Breast epithelium (tissue), 4 donors: ENCODE measurements at regions not wholly inside any gene's neighbourhood (a gene's known extent, or its start where the extent isn't known, plus 50 kb on each side); places are given as distances from the start of the nearest gene placed in this dataset.

Experiments used
- DNase-seq, 2 donors: peaks; one replicate each; pipeline ENCODE4 v3.0.0-alpha.2; 2019; ENCODE audit warnings: low spot score in 2 of 2
- H3K27ac ChIP-seq, 2 donors: fragments of 200-600 bp; sonication (generic) in 1 of 2; one replicate each; pipeline ENCODE4 v1.5.1; 2016 to 2019; ENCODE audit warnings: mild to moderate bottlenecking in 1 of 2
- H3K27me3 ChIP-seq, 2 donors: fragments of 200-600 bp; sonication (generic) in 1 of 2; one replicate each; pipeline versions ENCODE4 v1.5.1 to v1.6.0; 2017 to 2019; ENCODE audit warnings: control low read depth in 1 of 2, mild to moderate bottlenecking in 1 of 2
- H3K36me3 ChIP-seq: fragments of 200-600 bp; one replicate; pipeline ENCODE4 v1.5.1; 2019
- H3K4me1 ChIP-seq, 2 donors: fragments of 200-600 bp; sonication (generic); one replicate each; pipeline ENCODE4 v1.5.1; 2016 to 2019; ENCODE audit warnings: control low read depth in 1 of 2
- H3K4me3 ChIP-seq, 3 donors: fragments of 200-600 bp; sonication (generic); 1 replicate in 2 of 3; 2 replicates in 1 of 3; pipeline ENCODE4 v1.5.1; 2016 to 2019; ENCODE audit warnings: mild to moderate bottlenecking in 3 of 3, moderate library complexity in 2 of 3
- H3K9me3 ChIP-seq, 2 donors: fragments of 200-600 bp; sonication (generic) in 1 of 2; one replicate each; pipeline ENCODE4 v1.5.1; 2016 to 2019; ENCODE audit warnings: control low read depth in 1 of 2
- POLR2A ChIP-seq: fragments of 450-650 bp; IDR thresholded peaks from one replicate; pipeline ENCODE4 v1.6.1; 2016; ENCODE audit warnings: antibody characterized with exemption, mild to moderate bottlenecking, moderate library complexity
- POLR2AphosphoS5 ChIP-seq, 3 donors: sonication (generic); formaldehyde crosslinking; IDR thresholded peaks; one replicate each; pipeline ENCODE4 v1.6.1; 2017; ENCODE audit warnings: antibody characterized with exemption in 3 of 3
- intact Hi-C: fragments of 100-400 bp; cut with DNase I; formaldehyde crosslinking; loops from one replicate; pipeline ENCODE4 v1.15.1; 2023; ENCODE audit warnings: low total_unique reads
- TF ChIP-seq, protein P1 (sequence below), 3 donors: fragments of 450-650 bp; IDR thresholded peaks; one replicate each; pipeline ENCODE4 v1.5.1; 2016 to 2017; ENCODE audit warnings: antibody characterized with exemption in 3 of 3, mild to moderate bottlenecking in 3 of 3, moderate library complexity in 3 of 3

DNA sequence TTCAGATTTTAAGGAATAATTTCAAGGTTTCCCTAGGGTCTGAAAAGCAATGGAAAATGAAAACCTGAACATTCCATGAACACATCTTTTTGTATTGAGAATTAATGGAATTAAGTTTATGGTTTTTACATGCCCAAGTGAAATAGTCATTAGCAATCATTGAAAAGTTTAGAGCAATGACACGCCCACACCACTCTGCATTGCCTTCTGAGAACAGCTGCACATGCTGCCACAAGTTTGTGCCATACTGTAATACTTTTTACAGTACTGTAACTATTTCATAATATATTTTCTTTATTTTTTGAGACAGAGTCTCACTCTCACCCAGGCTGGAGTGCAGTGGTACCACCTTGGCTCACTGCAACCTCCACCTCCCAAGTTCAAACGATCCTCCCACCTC lies 345.2 kb upstream of the PMFBP1 start:
- peaks cover under 1 to 6% of the 10 kb centered on the region in 2 donors for H3K9me3 ChIP-seq
- no peaks in the 10 kb centered on the region for H3K27me3 ChIP-seq
- H3K36me3 ChIP-seq: no peaks in the 10 kb centered on the region
- H3K4me3 ChIP-seq: no peak overlapping the region
- no peak for TF ChIP-seq POLR2AphosphoS5 (IDR thresholded peaks at IDR 0.05)
- TF ChIP-seq POLR2A: no peak
- TF ChIP-seq, protein P1, sequence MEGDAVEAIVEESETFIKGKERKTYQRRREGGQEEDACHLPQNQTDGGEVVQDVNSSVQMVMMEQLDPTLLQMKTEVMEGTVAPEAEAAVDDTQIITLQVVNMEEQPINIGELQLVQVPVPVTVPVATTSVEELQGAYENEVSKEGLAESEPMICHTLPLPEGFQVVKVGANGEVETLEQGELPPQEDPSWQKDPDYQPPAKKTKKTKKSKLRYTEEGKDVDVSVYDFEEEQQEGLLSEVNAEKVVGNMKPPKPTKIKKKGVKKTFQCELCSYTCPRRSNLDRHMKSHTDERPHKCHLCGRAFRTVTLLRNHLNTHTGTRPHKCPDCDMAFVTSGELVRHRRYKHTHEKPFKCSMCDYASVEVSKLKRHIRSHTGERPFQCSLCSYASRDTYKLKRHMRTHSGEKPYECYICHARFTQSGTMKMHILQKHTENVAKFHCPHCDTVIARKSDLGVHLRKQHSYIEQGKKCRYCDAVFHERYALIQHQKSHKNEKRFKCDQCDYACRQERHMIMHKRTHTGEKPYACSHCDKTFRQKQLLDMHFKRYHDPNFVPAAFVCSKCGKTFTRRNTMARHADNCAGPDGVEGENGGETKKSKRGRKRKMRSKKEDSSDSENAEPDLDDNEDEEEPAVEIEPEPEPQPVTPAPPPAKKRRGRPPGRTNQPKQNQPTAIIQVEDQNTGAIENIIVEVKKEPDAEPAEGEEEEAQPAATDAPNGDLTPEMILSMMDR (IDR thresholded peaks at IDR 0.05): no peak
- H3K27ac ChIP-seq: no peak overlapping the region
- no peak for DNase-seq
- no peaks in the 10 kb centered on the region for H3K4me1 ChIP-seq
- intact Hi-C loops: no loop called here

DNA sequence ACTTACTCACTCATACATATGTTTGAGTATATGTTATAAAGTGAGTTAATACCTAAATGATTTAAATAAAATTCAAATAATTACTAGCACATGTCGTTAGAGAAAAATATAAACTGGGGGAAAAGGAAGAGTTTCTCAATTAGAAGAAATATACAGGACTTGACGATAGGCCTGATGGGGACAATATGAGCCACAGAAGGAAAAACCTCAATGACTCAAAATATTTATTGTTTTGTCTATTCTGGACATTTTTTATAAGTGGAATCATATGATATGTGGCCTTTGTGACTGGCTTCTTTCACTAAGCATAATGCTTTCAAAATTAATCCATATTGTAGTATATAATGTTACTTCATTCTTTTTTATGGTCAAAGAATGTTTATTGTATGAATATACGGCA lies 339.2 kb upstream of the PMFBP1 start:
- TF ChIP-seq, protein P1 (IDR thresholded peaks at IDR 0.05): no peak
- no peak for TF ChIP-seq POLR2AphosphoS5 (IDR thresholded peaks at IDR 0.05)
- TF ChIP-seq POLR2A: no peak
- Histone ChIP-seq H3K9me3 (no peaks in the 10 kb centered on the region), H3K4me3 (no peak overlapping the region), H3K27me3 (no peaks in the 10 kb centered on the region), H3K27ac (no peak overlapping the region), H3K36me3 (no peaks in the 10 kb centered on the region), H3K4me1 (no peaks in the 10 kb centered on the region)
- intact Hi-C loops: no loop called here
- DNase-seq: no peak

DNA sequence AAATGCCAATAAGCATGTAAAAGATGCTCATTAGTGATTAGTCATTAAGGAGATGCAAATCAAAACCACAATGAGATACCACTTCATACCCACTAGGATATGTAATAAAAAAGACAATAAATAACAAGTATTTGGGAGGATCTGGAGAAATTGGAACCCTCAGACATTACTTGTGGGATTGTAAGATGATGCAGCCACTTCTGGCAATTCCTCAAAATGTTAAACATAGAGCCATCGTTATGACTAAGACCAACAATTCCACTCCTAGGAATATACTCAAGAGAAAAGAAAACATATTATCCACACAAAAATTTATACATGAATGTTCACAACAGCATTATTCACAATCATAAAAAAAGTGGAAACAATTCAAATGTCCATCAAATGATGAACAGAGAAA lies 336.2 kb upstream of the PMFBP1 start:
- H3K4me3 ChIP-seq: no peak overlapping the region
- H3K27ac ChIP-seq: no peak overlapping the region
- no peaks in the 10 kb centered on the region for H3K9me3 ChIP-seq
- H3K27me3 ChIP-seq: no peaks in the 10 kb centered on the region
- no peaks in the 10 kb centered on the region for H3K36me3 ChIP-seq
- TF ChIP-seq, protein P1 (IDR thresholded peaks at IDR 0.05): no peak
- TF ChIP-seq POLR2AphosphoS5 (IDR thresholded peaks at IDR 0.05): no peak
- no peak for TF ChIP-seq POLR2A
- intact Hi-C loops: no loop called here
- DNase-seq: no peak
- H3K4me1 ChIP-seq: no peaks in the 10 kb centered on the region

- TF ChIP-seq, protein P1 (IDR thresholded peaks at IDR 0.05): no peak
- TF ChIP-seq POLR2AphosphoS5 (IDR thresholded peaks at IDR 0.05) (no peak), POLR2A (no peak)
- Histone ChIP-seq H3K27ac (no peak overlapping the region), H3K9me3 (no peaks in the 10 kb centered on the region), H3K4me1 (no peaks in the 10 kb centered on the region), H3K27me3 (no peaks in the 10 kb centered on the region), H3K4me3 (no peak overlapping the region), H3K36me3 (no peaks in the 10 kb centered on the region)
- intact Hi-C loops: no loop called here
- DNase-seq: no peak
These were observed 330.6 kb upstream of the PMFBP1 start for GRCh38 chr16:72502594-72503005.

- no peaks in the 10 kb centered on the region for H3K27me3 ChIP-seq
- no peaks in the 10 kb centered on the region for H3K4me1 ChIP-seq
- DNase-seq: no peak
- TF ChIP-seq POLR2AphosphoS5 (IDR thresholded peaks at IDR 0.05): no peak
- TF ChIP-seq, protein P1 (IDR thresholded peaks at IDR 0.05): peak in 2 of 3 donors; percentile 19 to 66
- TF ChIP-seq POLR2A: no peak
- intact Hi-C loops: no loop called here
- H3K36me3 ChIP-seq: no peaks in the 10 kb centered on the region
- no peak overlapping the region for H3K27ac ChIP-seq
- no peak overlapping the region for H3K4me3 ChIP-seq
- no peaks in the 10 kb centered on the region for H3K9me3 ChIP-seq
These were observed 330.0 kb upstream of the PMFBP1 start for GRCh38 chr16:72501739-72502593.
